ENCODE measurements at regions not wholly inside any gene's neighbourhood (a gene's known extent, or its start where the extent isn't known, plus 50 kb on each side); places are given as distances from the start of the nearest gene placed in this dataset.
"Not testable (repeated sequence)": the region's sequence is repeated elsewhere in the genome, so short reads cannot be mapped to it uniquely, and the experiment has no call there.

- Mint-ChIP-seq H3K36me3 (no peaks in the 10 kb centered on the region), H3K9me3 (no peaks in the 10 kb centered on the region), H3K27me3 (peaks cover 1 to 29% (median 4%) of the 10 kb centered on the region in 5 donors), H3K27ac (no peak overlapping the region), H3K4me3 (no peak overlapping the region), H3K4me1 (no peaks in the 10 kb centered on the region)
- DNase-seq = no peak
- no peak for ATAC-seq
- POLR2A ChIA-PET = no interaction called here
Measured at GRCh38 chr1:209105701-209106100, 477.8 kb upstream of the CAMK1G start.

DNA sequence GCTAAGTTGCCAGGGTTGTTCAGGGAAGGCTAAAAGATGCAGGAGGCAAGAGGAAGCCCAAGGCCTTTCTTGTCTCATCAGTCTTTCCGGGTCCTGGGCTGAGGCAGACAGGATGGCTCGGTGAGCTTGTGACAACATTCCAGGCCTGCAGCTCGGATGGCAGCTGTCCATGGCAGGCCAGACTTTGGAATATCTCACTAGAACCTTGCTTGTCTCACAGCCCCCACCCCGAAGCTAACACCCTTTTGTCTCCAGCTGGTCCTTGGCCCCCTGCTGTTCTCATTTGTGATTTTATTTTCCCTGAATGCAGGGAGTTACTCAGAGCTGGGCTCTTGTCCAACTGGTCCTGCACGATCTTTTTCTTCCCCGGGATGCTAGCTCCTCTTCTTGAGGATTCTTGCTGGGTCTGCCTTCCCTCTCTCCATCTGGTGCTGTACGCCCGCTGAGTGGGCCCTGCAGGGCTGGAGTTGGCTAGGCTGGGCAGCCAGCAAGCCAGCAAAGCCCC lies 477.2 kb upstream of the CAMK1G start:
- peaks cover 1 to 29% (median 4%) of the 10 kb centered on the region in 5 donors for H3K27me3 Mint-ChIP-seq
- DNase-seq (no peak), ATAC-seq (no peak)
- H3K4me1 Mint-ChIP-seq = no peaks in the 10 kb centered on the region
- H3K4me3 Mint-ChIP-seq = no peak overlapping the region
- H3K36me3 Mint-ChIP-seq = no peaks in the 10 kb centered on the region
- no peaks in the 10 kb centered on the region for H3K9me3 Mint-ChIP-seq
- H3K27ac Mint-ChIP-seq = no peak overlapping the region
- POLR2A ChIA-PET = no interaction called here

DNA sequence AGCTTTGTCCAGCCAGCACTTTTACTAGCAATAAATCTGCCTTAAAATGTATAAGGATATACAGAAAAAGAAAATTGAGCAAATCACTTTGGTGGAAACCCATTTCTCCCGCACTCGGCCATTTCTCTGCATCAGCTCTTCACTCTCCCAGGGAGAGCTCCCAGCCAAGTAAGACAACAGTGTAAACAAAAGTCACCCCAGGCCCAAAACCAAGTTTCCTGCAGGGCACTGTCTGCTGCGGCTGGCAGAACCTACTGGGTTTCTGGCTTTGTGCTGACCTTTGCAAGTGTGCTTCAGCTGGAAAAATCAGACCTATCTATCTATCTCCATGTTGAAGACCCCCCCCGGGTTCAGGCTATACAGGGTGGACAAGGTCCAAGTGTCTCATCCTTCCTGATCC lies 476.7 kb upstream of the CAMK1G start:
- Mint-ChIP-seq H3K9me3 (no peaks in the 10 kb centered on the region), H3K4me3 (no peak overlapping the region), H3K36me3 (no peaks in the 10 kb centered on the region), H3K4me1 (no peaks in the 10 kb centered on the region), H3K27ac (no peak overlapping the region), H3K27me3 (peaks cover 1 to 29% (median 4%) of the 10 kb centered on the region in 5 donors)
- no peak for ATAC-seq
- no peak for DNase-seq
- POLR2A ChIA-PET = no interaction called here

GRCh38 chr1:209107535-209107934 lies 476.0 kb upstream of the CAMK1G start:
- no peak for DNase-seq
- Mint-ChIP-seq H3K9me3 (no peaks in the 10 kb centered on the region), H3K36me3 (no peaks in the 10 kb centered on the region), H3K4me1 (no peaks in the 10 kb centered on the region), H3K4me3 (no peak overlapping the region), H3K27ac (no peak overlapping the region), H3K27me3 (peaks cover 0 to 29% (median 4%) of the 10 kb centered on the region in 5 donors)
- POLR2A ChIA-PET = no interaction called here
- no peak for ATAC-seq

DNA sequence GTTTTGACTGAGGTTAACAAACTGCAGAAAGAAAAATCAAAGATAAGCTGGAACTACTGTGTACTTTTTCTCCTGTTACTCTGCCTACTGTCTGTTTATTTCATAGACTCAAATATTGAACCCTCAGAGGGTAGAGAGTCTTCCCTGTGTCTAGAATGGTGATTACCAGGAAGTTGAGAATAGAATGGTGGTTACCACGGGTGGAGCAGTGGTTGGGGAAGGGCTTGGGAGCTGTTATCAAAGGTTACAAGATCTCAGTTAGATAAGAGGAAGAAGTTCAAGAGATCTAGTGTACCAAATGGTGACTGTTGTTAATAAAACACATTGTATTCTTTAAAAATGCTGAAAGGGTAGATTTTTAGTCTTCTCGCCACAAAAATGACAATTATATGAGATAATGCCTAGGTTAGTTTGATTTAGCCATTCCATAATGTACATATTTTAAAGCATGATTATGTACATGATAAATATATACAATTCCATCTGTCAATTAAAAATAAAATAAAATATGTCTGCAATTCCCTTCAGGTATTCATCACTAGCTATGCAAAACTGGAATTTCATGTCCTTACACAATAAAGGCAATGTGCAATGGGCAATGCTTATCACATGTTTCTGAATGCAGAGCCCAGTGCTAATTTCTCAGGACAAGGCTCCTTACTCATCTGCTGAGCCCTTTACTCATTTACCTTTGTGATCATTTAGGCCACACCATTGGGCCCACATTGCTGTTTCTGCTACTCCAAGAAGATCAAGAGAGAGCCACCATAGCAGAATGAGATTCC lies 474.3 kb upstream of the CAMK1G start:
- Mint-ChIP-seq H3K36me3 (no peaks in the 10 kb centered on the region), H3K4me3 (no peak overlapping the region), H3K4me1 (no peaks in the 10 kb centered on the region), H3K27me3 (peaks cover 0 to 31% (median 4%) of the 10 kb centered on the region in 5 donors), H3K9me3 (no peaks in the 10 kb centered on the region), H3K27ac (no peak overlapping the region)
- DNase-seq = no peak
- POLR2A ChIA-PET = no interaction called here
- ATAC-seq = no peak

- DNase-seq (no peak), ATAC-seq (no peak)
- Mint-ChIP-seq H3K27ac (no peak overlapping the region), H3K4me3 (no peak overlapping the region), H3K9me3 (peaks cover 0 to 10% (median 0%) of the 10 kb centered on the region in 9 donors), H3K4me1 (no peaks in the 10 kb centered on the region), H3K27me3 (peaks cover 0 to 11% (median 0%) of the 10 kb centered on the region in 5 donors), H3K36me3 (no peaks in the 10 kb centered on the region)
- POLR2A ChIA-PET = no interaction called here
Measured at GRCh38 chr1:209113521-209113920, 470.0 kb upstream of the CAMK1G start.

DNA sequence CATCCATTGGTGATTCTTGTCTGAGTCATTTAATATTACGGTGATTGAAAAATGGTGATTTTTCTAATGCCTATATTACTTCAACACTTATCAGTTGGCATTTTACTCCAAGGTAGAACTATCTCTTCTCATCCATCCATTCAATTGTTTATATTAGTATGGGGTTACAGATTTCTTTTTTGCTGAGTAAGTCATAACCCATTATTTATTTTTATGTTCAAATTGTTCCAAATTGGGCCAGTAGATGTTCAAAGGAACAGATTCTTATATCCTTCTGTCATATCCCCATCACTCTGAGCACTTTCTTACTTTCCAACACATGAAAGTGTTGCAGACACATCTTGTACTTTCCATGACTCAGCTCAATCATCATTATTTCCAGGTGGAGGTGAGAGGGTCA lies 466.8 kb upstream of the CAMK1G start:
- H3K27me3 Mint-ChIP-seq = peaks cover 6 to 17% (median 8%) of the 10 kb centered on the region in 5 donors

DNA sequence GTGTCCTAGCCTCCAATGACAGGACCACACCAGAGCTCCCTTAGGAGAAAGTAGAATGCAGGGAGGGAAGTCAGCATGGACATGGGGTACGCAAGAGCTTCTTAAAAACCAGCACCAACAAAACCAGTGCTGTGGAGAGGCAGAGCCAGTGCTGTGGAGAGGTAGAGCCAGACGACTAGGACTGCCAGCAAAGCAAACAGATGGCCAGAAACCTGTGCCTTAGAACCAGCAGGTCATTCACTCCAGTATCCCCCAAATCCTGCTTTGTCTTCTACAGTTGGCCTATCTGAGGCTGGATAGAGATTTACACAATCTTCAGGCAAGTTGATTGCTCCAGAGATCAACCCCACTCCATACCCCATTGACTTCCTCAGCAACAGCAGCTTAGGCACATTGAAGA lies 459.9 kb upstream of the CAMK1G start:
- H3K27ac Mint-ChIP-seq = no peak overlapping the region
- H3K4me3 Mint-ChIP-seq = no peak overlapping the region
- H3K9me3 Mint-ChIP-seq = peaks cover 0 to 11% (median 3%) of the 10 kb centered on the region in 9 donors
- no peaks in the 10 kb centered on the region for H3K36me3 Mint-ChIP-seq
- peaks cover 14 to 34% (median 19%) of the 10 kb centered on the region in 5 donors for H3K27me3 Mint-ChIP-seq
- no peaks in the 10 kb centered on the region for H3K4me1 Mint-ChIP-seq
- POLR2A ChIA-PET = no interaction called here
- DNase-seq (no peak), ATAC-seq (no peak)

More for the DNA sequence above, 466.8 kb upstream of the CAMK1G start:
- DNase-seq (no peak), ATAC-seq (no peak)
- H3K9me3 Mint-ChIP-seq = peaks cover 0 to 14% (median 0%) of the 10 kb centered on the region in 9 donors
- no peak overlapping the region for H3K4me3 Mint-ChIP-seq
- H3K36me3 Mint-ChIP-seq = no peaks in the 10 kb centered on the region
- no peaks in the 10 kb centered on the region for H3K4me1 Mint-ChIP-seq
- POLR2A ChIA-PET = no interaction called here
- H3K27ac Mint-ChIP-seq = no peak overlapping the region

- H3K4me3 Mint-ChIP-seq, DNase-seq, POLR2A ChIA-PET, ATAC-seq, H3K36me3 Mint-ChIP-seq, H3K27me3 Mint-ChIP-seq, H3K27ac Mint-ChIP-seq, H3K4me1 Mint-ChIP-seq: not testable (repeated sequence)
- peaks cover 0 to 19% (median 4%) of the 10 kb centered on the region in 9 donors for H3K9me3 Mint-ChIP-seq
Measured at GRCh38 chr1:209129091-209129490, 454.4 kb upstream of the CAMK1G start.

- POLR2A ChIA-PET = no interaction called here
- Mint-ChIP-seq H3K4me3 (no peak overlapping the region), H3K27ac (no peak overlapping the region), H3K4me1 (no peaks in the 10 kb centered on the region), H3K36me3 (peaks cover 0 to 2% (median 0%) of the 10 kb centered on the region in 3 donors), H3K9me3 (peaks cover 3 to 22% (median 12%) of the 10 kb centered on the region in 9 donors), H3K27me3 (peaks cover 0 to 7% (median 3%) of the 10 kb centered on the region in 5 donors)
- DNase-seq (no peak), ATAC-seq (no peak)
Measured at GRCh38 chr1:209130886-209131285, 452.6 kb upstream of the CAMK1G start.

DNA sequence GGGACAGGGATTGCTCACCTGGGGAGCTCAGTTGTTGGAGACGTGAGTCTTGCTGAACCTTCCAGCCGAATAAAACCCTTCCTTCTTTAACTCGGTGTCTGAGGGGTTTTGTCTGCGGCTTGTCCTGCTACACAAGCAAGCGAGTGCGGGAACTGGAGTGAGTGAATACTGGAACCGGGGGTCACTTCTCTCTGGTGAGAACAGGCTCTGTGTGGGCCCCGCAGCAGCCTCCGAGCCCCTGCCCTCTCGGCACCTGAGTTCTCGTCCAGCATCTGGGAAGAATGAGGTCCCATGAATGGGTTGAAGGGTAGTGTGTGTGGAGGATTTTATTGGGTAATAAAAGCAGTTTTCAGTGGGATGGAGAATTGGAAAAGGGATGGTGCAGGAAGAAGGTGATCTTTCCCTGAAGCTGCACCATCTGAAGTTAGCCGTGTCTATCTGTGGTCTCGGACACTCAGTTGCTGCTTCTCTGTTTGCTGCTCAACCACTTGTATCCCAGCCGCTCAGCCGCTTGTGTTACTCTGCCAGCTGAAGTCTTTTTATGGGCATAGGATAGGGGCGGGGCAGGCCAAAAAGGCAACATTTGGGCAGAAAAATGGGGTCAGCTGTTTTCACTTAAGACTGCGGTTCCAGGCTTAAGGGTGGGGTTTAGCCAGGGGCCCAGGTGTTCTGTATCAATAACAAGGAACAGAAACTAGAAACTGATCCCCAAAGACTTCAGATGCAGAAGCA lies 450.6 kb upstream of the CAMK1G start:
- H3K4me1 Mint-ChIP-seq = no peaks in the 10 kb centered on the region
- no peak for ATAC-seq
- H3K27ac Mint-ChIP-seq = no peak overlapping the region

GRCh38 chr1:209134001-209134400 lies 449.5 kb upstream of the CAMK1G start:
- no peak for DNase-seq

More for the DNA sequence above, 450.6 kb upstream of the CAMK1G start:
- H3K9me3 Mint-ChIP-seq = peaks cover 0 to 19% (median 11%) of the 10 kb centered on the region in 9 donors
- H3K27me3 Mint-ChIP-seq = peaks cover 0 to 7% (median 3%) of the 10 kb centered on the region in 5 donors
- H3K36me3 Mint-ChIP-seq = peaks cover 0 to 2% (median 0%) of the 10 kb centered on the region in 3 donors
- H3K4me3 Mint-ChIP-seq = no peak overlapping the region
- POLR2A ChIA-PET = no interaction called here
- DNase-seq = no peak

GRCh38 chr1:209143916-209144315 lies 439.6 kb upstream of the CAMK1G start:
- H3K27me3 Mint-ChIP-seq = peaks cover 0 to 10% (median 1%) of the 10 kb centered on the region in 5 donors
- H3K27ac Mint-ChIP-seq = no peak overlapping the region
- DNase-seq (no peak), ATAC-seq (no peak)
- H3K9me3 Mint-ChIP-seq = peaks cover 0 to 15% (median 2%) of the 10 kb centered on the region in 9 donors
- no peak overlapping the region for H3K4me3 Mint-ChIP-seq
- no peaks in the 10 kb centered on the region for H3K4me1 Mint-ChIP-seq
- POLR2A ChIA-PET = no interaction called here
- no peaks in the 10 kb centered on the region for H3K36me3 Mint-ChIP-seq

More at GRCh38 chr1:209134001-209134400, 449.5 kb upstream of the CAMK1G start:
- Mint-ChIP-seq H3K36me3 (peaks cover 0 to 2% (median 0%) of the 10 kb centered on the region in 3 donors), H3K9me3 (peaks cover 0 to 19% (median 11%) of the 10 kb centered on the region in 9 donors), H3K4me1 (no peaks in the 10 kb centered on the region), H3K27me3 (peaks cover 0 to 7% (median 3%) of the 10 kb centered on the region in 5 donors), H3K27ac (no peak overlapping the region), H3K4me3 (no peak overlapping the region)
- POLR2A ChIA-PET = no interaction called here
- ATAC-seq = no peak

Measured in naive thymus-derived CD8-positive, alpha-beta T cell (primary cell).